Neuronal stem cell (in vitro differentiated cells): ENCODE measurements at regions not wholly inside any gene's neighbourhood (a gene's known extent, or its start where the extent isn't known, plus 50 kb on each side); places are given as distances from the start of the nearest gene placed in this dataset.
"Not testable (repeated sequence)": the region's sequence is repeated elsewhere in the genome, so short reads cannot be mapped to it uniquely, and the experiment has no call there.

Experiments
- DNase-seq: peaks from one replicate; pipeline ENCODE4 v3.0.0-alpha.2; 2013; ENCODE audit warnings: low spot score
- H2AFZ ChIP-seq: one replicate; pipeline ENCODE4 v1.6.1; 2013; ENCODE audit warnings: mild to moderate bottlenecking, low read length, inconsistent platforms
- H2AK5ac ChIP-seq: 2 replicates; pipeline ENCODE4 v1.6.1; 2013; ENCODE audit warnings: low read depth, mild to moderate bottlenecking, inconsistent platforms, low read length, moderate library complexity, mixed read lengths
- H2BK120ac ChIP-seq: 2 replicates; pipeline ENCODE4 v1.6.1; 2013; ENCODE audit warnings: low read depth, mild to moderate bottlenecking, inconsistent platforms, low read length, moderate library complexity, mixed read lengths
- H2BK12ac ChIP-seq: one replicate; pipeline ENCODE4 v1.6.1; 2013; ENCODE audit warnings: low read length, inconsistent platforms
- H2BK15ac ChIP-seq: 2 replicates; pipeline ENCODE4 v1.6.1; 2013; ENCODE audit warnings: mild to moderate bottlenecking, low read length, inconsistent platforms, mixed read lengths
- H2BK5ac ChIP-seq: one replicate; pipeline ENCODE4 v1.6.1; 2013; ENCODE audit warnings: inconsistent platforms, mild to moderate bottlenecking, low read length, moderate library complexity
- H3K14ac ChIP-seq: one replicate; pipeline ENCODE4 v1.6.1; 2013; ENCODE audit warnings: low read length, inconsistent platforms
- H3K18ac ChIP-seq: 2 replicates; pipeline ENCODE4 v1.6.1; 2013; ENCODE audit warnings: low read length, inconsistent platforms
- H3K23ac ChIP-seq: 2 replicates; pipeline ENCODE4 v1.6.1; 2013; ENCODE audit warnings: low read depth, mild to moderate bottlenecking, mixed read lengths, low read length, inconsistent platforms; ENCODE audit not compliant: poor library complexity
- H3K27ac ChIP-seq: replicated peaks from 3 replicates; pipeline ENCODE4 v1.5.1; 2013; ENCODE audit warnings: low read length, inconsistent platforms
- H3K27me3 ChIP-seq, 3 experiments: 2 replicates each; pipeline ENCODE4 v1.6.1; 2013; ENCODE audit warnings: low read length in 3 of 3, mild to moderate bottlenecking in 2 of 3, inconsistent platforms in 1 of 3, low read depth in 1 of 3, mixed read lengths in 1 of 3, moderate library complexity in 1 of 3; ENCODE audit not compliant: control insufficient read depth in 3 of 3, insufficient read depth in 3 of 3
- H3K36me3 ChIP-seq, 2 donors: replicated peaks in 1 of 2; 2 replicates each; pipeline ENCODE4 v1.6.1; 2013; ENCODE audit warnings: low read length in 2 of 2; ENCODE audit not compliant: control insufficient read depth in 2 of 2, insufficient read depth in 2 of 2
- H3K4ac ChIP-seq: 2 replicates; pipeline ENCODE4 v1.6.1; 2013; ENCODE audit warnings: inconsistent platforms, mild to moderate bottlenecking, low read length, moderate library complexity
- H3K4me1 ChIP-seq, 2 donors: 1 replicate in 1 of 2; 2 replicates in 1 of 2; pipeline ENCODE4 v1.6.1; 2013; ENCODE audit warnings: low read length in 2 of 2, low read depth in 1 of 2; ENCODE audit not compliant: control insufficient read depth in 2 of 2, insufficient read depth in 1 of 2
- H3K4me2 ChIP-seq: one replicate; pipeline ENCODE4 v1.6.1; 2013; ENCODE audit warnings: mild to moderate bottlenecking, low read length, inconsistent platforms; ENCODE audit not compliant: insufficient read depth, poor library complexity, severe bottlenecking
- H3K4me3 ChIP-seq, 2 donors: 2 replicates each; pipeline ENCODE4 v1.5.1; 2013; ENCODE audit warnings: low read length in 2 of 2, mild to moderate bottlenecking in 2 of 2, inconsistent platforms in 1 of 2, moderate library complexity in 1 of 2
- H3K79me1 ChIP-seq: one replicate; pipeline ENCODE4 v1.6.1; 2013; ENCODE audit warnings: low read depth, mild to moderate bottlenecking, inconsistent platforms, low read length, moderate library complexity
- H3K9ac ChIP-seq: one replicate; pipeline ENCODE4 v1.6.1; 2013; ENCODE audit warnings: mild to moderate bottlenecking, low read depth, low read length, inconsistent platforms; ENCODE audit not compliant: poor library complexity
- H3K9me3 ChIP-seq, 2 donors: replicated peaks in 1 of 2; 2 replicates each; pipeline versions ENCODE3 to v1.6.1; 2013; ENCODE audit warnings: low read length in 2 of 2, mild to moderate bottlenecking in 2 of 2, inconsistent platforms in 1 of 2, low read depth in 1 of 2, mixed read lengths in 1 of 2, moderate library complexity in 1 of 2; ENCODE audit not compliant: control insufficient read depth in 2 of 2, insufficient read depth in 1 of 2
- H4K8ac ChIP-seq: one replicate; pipeline ENCODE4 v1.6.1; 2013; ENCODE audit warnings: low read depth, mild to moderate bottlenecking, inconsistent platforms, low read length, moderate library complexity
- H4K91ac ChIP-seq: one replicate; pipeline ENCODE4 v1.6.1; 2013; ENCODE audit warnings: low read length, low read depth, mild to moderate bottlenecking, inconsistent platforms; ENCODE audit not compliant: poor library complexity
- WGBS, 2 donors: extraction: QIAGEN DNeasy Blood & Tissue Kit; methylation state at CpG; one replicate each; pipeline ENCODE4 v1.1.7; 2013; ENCODE audit warnings: missing lambda C conversion rate in 2 of 2, mixed read lengths in 1 of 2; ENCODE audit not compliant: insufficient read length in 2 of 2, insufficient replicate concordance in 1 of 2; ENCODE audit errors: extremely low coverage in 2 of 2; 5-methylcytosine and 5-hydroxymethylcytosine counted together

DNA sequence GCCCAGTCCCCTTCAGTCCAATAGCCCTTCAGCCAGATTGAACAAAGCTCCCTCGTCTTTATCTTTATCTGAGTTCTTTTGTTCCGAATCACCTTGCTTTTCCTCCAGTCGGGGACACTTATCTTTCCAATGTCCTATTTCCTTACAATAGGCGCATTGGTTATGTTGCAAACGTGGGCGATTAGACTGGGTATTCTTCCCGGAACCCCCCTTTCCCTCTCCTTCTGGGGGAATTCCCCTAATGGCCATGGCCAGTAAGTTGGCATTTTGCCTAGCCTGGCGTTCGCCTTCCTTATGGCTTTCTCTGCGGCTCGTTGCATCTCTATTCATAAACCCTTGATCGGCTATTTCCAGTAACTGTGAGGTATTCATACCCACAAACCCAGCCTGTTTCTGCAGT, 82.2 kb upstream of the VEPH1 start:
- no peak overlapping the region for H3K4me3 ChIP-seq
- H2BK120ac ChIP-seq, result no peak overlapping the region
- no peak overlapping the region for H4K8ac ChIP-seq
- H3K4me1 ChIP-seq, result no peaks in the 10 kb centered on the region
- H2BK12ac ChIP-seq, result no peak overlapping the region
- H3K14ac ChIP-seq, result no peak overlapping the region
- no peak overlapping the region for H3K4me2 ChIP-seq
- H2BK15ac ChIP-seq, result no peak overlapping the region
- no peaks in the 10 kb centered on the region for H3K9me3 ChIP-seq
- no peak overlapping the region for H3K4ac ChIP-seq
- no peak for DNase-seq
- H3K9ac ChIP-seq, result no peak overlapping the region
- H3K27me3 ChIP-seq, result peaks cover 0 to 2% (median 0%) of the 10 kb centered on the region in 3 experiments
- no peak overlapping the region for H2AFZ ChIP-seq
- H4K91ac ChIP-seq, result no peak overlapping the region
- H2AK5ac ChIP-seq, result no peak overlapping the region
- no peak overlapping the region for H2BK5ac ChIP-seq
- no peak overlapping the region for H3K18ac ChIP-seq
- no peaks in the 10 kb centered on the region for H3K79me1 ChIP-seq
- no peaks in the 10 kb centered on the region for H3K36me3 ChIP-seq
- no CpG with 5 or more reads among the region's 12 CpGs for WGBS, 2 donors
- H3K27ac ChIP-seq, result no peak overlapping the region
- no peak overlapping the region for H3K23ac ChIP-seq

DNA sequence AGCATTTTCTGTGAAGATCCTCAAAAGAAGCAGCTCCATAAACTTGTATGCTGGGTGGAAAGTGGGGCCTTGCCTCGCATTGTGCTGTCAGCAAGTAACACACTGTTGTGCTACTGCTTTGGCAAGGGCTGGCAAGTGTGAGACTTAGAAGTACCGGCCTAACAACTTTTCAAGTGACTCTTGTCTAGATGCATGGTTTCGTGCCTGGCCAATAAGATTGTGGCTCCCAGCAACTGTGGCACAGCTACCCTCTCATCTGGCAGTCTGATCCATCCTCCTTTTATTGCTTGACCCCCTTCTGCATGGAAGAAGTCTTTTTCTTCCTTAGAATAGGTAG, 79.4 kb upstream of the VEPH1 start:
- DNase-seq, result no peak
- Histone ChIP-seq H2BK120ac (no peak overlapping the region), H3K36me3 (no peaks in the 10 kb centered on the region), H2BK15ac (no peak overlapping the region), H4K91ac (no peak overlapping the region), H3K27me3 (peaks cover 0 to 2% (median 0%) of the 10 kb centered on the region in 3 experiments), H3K14ac (no peak overlapping the region), H2BK5ac (no peak overlapping the region), H3K4me1 (no peaks in the 10 kb centered on the region), H3K18ac (no peak overlapping the region), H3K4me2 (no peak overlapping the region), H3K4ac (no peak overlapping the region), H3K27ac (no peak overlapping the region), H3K9ac (no peak overlapping the region), H3K23ac (no peak overlapping the region), H2AFZ (no peak overlapping the region), H3K79me1 (no peaks in the 10 kb centered on the region), H2AK5ac (no peak overlapping the region), H3K9me3 (no peaks in the 10 kb centered on the region), H3K4me3 (no peak overlapping the region), H4K8ac (no peak overlapping the region), H2BK12ac (no peak overlapping the region)
- WGBS, 2 donors, result no CpG with 5 or more reads among the region's 3 CpGs

DNA sequence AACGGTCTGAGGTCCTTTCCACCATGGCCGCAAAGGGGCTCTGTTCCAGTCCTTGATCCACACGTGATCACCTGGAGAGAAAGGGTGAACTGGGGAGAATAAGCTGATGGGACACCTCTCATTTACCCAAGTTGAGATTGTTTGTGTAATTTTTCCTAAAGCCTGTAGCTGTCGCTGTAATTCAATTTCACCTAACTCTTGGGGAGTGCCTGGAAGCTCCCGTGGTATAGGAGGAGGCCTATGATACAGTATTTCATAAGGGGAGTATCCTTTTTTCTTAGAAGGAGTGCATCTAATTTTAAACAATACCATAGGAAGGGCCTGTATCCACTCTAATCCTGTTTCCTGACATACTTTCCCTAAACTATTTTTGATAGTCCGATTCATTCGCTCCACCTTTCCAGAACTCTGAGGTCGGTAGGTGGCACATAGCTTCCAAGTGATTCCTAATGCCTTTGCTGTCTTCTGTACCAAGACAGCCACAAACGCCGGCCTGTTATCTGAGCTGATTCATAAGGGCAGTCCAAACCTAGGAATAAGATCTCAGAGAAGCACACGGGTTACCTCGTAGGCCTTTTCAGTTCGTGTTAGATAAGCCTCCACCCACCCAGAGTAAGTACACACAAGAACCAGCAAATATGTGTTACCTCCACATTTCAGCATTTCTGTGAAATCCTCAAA, 78.9 kb upstream of the VEPH1 start:
- not testable (repeated sequence) for H3K4me3 ChIP-seq, H3K36me3 ChIP-seq, H3K79me1 ChIP-seq, H3K4me2 ChIP-seq, H3K23ac ChIP-seq, H4K91ac ChIP-seq, H3K4ac ChIP-seq, H3K9me3 ChIP-seq, DNase-seq, H3K18ac ChIP-seq, H2BK120ac ChIP-seq, H3K9ac ChIP-seq, H3K27me3 ChIP-seq, H3K14ac ChIP-seq, H4K8ac ChIP-seq, H3K27ac ChIP-seq, H2AK5ac ChIP-seq, H3K4me1 ChIP-seq, H2BK5ac ChIP-seq, H2BK12ac ChIP-seq, H2BK15ac ChIP-seq, H2AFZ ChIP-seq
- no CpG with 5 or more reads among the region's 13 CpGs for WGBS, 2 donors

DNA sequence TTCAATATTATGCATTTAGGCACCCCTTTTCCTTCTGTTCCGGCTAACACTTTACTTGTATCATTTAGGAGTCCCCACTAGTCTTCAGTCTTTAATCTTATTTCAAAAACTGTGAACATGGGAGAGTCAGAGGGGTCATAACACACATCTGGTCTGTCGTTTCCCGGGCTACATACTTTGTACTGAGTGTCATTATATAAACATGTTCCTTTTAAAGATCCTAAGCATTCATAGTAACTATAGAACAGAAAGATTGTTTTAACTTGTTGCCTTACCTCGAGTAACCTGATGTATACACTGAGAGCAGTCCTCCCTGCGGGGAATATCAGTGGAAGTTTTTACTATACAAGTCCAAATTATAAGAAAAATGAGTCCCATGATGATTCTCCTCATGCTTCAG, 78.2 kb upstream of the VEPH1 start:
- H2BK120ac ChIP-seq, result no peak overlapping the region
- no peak overlapping the region for H2AK5ac ChIP-seq
- DNase-seq, result no peak
- WGBS, 2 donors, result no CpG with 5 or more reads among the region's 5 CpGs
- H4K91ac ChIP-seq, result no peak overlapping the region
- H3K4me3 ChIP-seq, result no peak overlapping the region
- no peak overlapping the region for H3K18ac ChIP-seq
- H3K4me1 ChIP-seq, result no peaks in the 10 kb centered on the region
- H3K36me3 ChIP-seq, result no peaks in the 10 kb centered on the region
- H3K4ac ChIP-seq, result no peak overlapping the region
- no peak overlapping the region for H3K4me2 ChIP-seq
- H3K79me1 ChIP-seq, result no peaks in the 10 kb centered on the region
- no peak overlapping the region for H3K23ac ChIP-seq
- no peaks in the 10 kb centered on the region for H3K9me3 ChIP-seq
- H2BK12ac ChIP-seq, result no peak overlapping the region
- no peak overlapping the region for H2BK15ac ChIP-seq
- H2AFZ ChIP-seq, result no peak overlapping the region
- no peak overlapping the region for H3K9ac ChIP-seq
- no peak overlapping the region for H3K14ac ChIP-seq
- no peak overlapping the region for H3K27ac ChIP-seq
- no peak overlapping the region for H4K8ac ChIP-seq
- H2BK5ac ChIP-seq, result no peak overlapping the region
- peaks cover 0 to 2% (median 0%) of the 10 kb centered on the region in 3 experiments for H3K27me3 ChIP-seq
